ENCODE measurements at regions not wholly inside any gene's neighbourhood (a gene's known extent, or its start where the extent isn't known, plus 50 kb on each side); places are given as distances from the start of the nearest gene placed in this dataset.

DNA sequence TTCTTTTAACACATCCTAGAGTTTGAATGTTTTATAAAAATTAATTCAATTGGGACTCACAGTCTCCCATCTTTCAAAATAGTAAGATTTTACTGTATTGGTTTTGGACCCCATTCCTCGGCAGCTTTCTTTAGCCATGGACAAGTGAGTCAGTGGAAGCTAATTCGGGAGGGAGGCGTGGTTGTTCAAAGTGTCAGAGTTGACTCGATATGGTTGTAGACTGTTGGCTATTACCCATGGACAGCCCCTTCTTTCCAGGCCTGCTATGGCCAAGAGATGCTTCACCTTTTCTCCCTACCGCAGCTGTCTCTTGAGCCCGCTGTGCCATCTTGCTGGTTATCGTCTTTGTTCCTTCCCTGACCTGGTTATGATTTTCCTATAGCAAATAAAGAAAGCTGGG lies 243.0 kb downstream of the CD83 start:
- no peak overlapping the region for H3K9ac ChIP-seq (ENCODE audit: low read length)
- H3K79me2 ChIP-seq (ENCODE audit: low read length): no peaks in the 10 kb centered on the region
- no peak overlapping the region for H2AFZ ChIP-seq (ENCODE audit: low read length)
- H4K20me1 ChIP-seq (ENCODE audit: insufficient read depth, low read length): no peaks in the 10 kb centered on the region
- H3K4me1 ChIP-seq (ENCODE audit: low read length): no peaks in the 10 kb centered on the region
- H3F3A ChIP-seq (ENCODE audit: insufficient read depth, low read length): no peaks in the 10 kb centered on the region
- H3K27me3 ChIP-seq (replicated peaks; ENCODE audit: insufficient read depth, low read length): no peaks in the 10 kb centered on the region
- H3K4me3 ChIP-seq (ENCODE audit: low read length): no peak overlapping the region
- H3K4me2 ChIP-seq (ENCODE audit: low read depth, low read length): no peak overlapping the region
- H3K27ac ChIP-seq (ENCODE audit: low read length): no peak overlapping the region
- no peaks in the 10 kb centered on the region for H3K36me3 ChIP-seq (replicated peaks; ENCODE audit: insufficient read depth, low read length)
- no peaks in the 10 kb centered on the region for H3K9me2 ChIP-seq (replicated peaks; ENCODE audit: insufficient read depth, low read length)
- TF ChIP-seq, protein P1, sequence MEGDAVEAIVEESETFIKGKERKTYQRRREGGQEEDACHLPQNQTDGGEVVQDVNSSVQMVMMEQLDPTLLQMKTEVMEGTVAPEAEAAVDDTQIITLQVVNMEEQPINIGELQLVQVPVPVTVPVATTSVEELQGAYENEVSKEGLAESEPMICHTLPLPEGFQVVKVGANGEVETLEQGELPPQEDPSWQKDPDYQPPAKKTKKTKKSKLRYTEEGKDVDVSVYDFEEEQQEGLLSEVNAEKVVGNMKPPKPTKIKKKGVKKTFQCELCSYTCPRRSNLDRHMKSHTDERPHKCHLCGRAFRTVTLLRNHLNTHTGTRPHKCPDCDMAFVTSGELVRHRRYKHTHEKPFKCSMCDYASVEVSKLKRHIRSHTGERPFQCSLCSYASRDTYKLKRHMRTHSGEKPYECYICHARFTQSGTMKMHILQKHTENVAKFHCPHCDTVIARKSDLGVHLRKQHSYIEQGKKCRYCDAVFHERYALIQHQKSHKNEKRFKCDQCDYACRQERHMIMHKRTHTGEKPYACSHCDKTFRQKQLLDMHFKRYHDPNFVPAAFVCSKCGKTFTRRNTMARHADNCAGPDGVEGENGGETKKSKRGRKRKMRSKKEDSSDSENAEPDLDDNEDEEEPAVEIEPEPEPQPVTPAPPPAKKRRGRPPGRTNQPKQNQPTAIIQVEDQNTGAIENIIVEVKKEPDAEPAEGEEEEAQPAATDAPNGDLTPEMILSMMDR (IDR thresholded peaks at IDR 0.05; ENCODE audit: low read length): no peak
- TF ChIP-seq EZH2 (optimal IDR thresholded peaks at IDR 0.05; ENCODE audit: low read depth, low read length) (no peak), EZH2phosphoT487 (IDR thresholded peaks at IDR 0.05; ENCODE audit: low read length) (no peak)
- H3K9me3 ChIP-seq (replicated peaks; ENCODE audit: insufficient read depth, low read length): no peaks in the 10 kb centered on the region
- no peak for DNase-seq

DNA sequence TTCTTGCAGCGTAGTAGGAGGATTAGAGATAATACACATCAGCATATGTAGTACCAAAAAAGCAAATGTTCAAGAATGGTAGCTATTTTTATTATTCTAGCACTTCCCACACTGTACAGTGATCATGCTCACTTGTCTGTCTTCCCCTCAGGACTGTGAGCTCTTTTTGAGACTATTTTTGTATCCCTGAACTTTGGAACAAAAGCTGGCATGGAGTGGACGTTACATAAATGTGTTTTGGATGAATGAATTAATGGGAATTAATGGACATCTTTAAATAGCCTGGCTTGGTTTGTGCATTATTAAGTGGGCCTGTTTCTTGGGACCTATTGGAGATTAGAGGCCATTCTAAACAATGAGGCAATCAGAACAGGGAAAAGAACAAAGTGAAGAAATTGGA lies 243.7 kb downstream of the CD83 start:
- no peak for DNase-seq
- no peak overlapping the region for H3K9ac ChIP-seq (ENCODE audit: low read length)
- no peaks in the 10 kb centered on the region for H3K27me3 ChIP-seq (replicated peaks; ENCODE audit: insufficient read depth, low read length)
- no peaks in the 10 kb centered on the region for H3K36me3 ChIP-seq (replicated peaks; ENCODE audit: insufficient read depth, low read length)
- H2AFZ ChIP-seq (ENCODE audit: low read length): no peak overlapping the region
- H3F3A ChIP-seq (ENCODE audit: insufficient read depth, low read length): no peaks in the 10 kb centered on the region
- TF ChIP-seq, protein P1 (IDR thresholded peaks at IDR 0.05; ENCODE audit: low read length): no peak
- TF ChIP-seq EZH2 (optimal IDR thresholded peaks at IDR 0.05; ENCODE audit: low read depth, low read length) (no peak), EZH2phosphoT487 (IDR thresholded peaks at IDR 0.05; ENCODE audit: low read length) (no peak)
- no peaks in the 10 kb centered on the region for H4K20me1 ChIP-seq (ENCODE audit: insufficient read depth, low read length)
- no peaks in the 10 kb centered on the region for H3K9me3 ChIP-seq (replicated peaks; ENCODE audit: insufficient read depth, low read length)
- H3K4me3 ChIP-seq (ENCODE audit: low read length): no peak overlapping the region
- no peak overlapping the region for H3K4me2 ChIP-seq (ENCODE audit: low read depth, low read length)
- H3K4me1 ChIP-seq (ENCODE audit: low read length): no peaks in the 10 kb centered on the region
- no peak overlapping the region for H3K27ac ChIP-seq (ENCODE audit: low read length)
- H3K9me2 ChIP-seq (replicated peaks; ENCODE audit: insufficient read depth, low read length): no peaks in the 10 kb centered on the region
- H3K79me2 ChIP-seq (ENCODE audit: low read length): no peaks in the 10 kb centered on the region

DNA sequence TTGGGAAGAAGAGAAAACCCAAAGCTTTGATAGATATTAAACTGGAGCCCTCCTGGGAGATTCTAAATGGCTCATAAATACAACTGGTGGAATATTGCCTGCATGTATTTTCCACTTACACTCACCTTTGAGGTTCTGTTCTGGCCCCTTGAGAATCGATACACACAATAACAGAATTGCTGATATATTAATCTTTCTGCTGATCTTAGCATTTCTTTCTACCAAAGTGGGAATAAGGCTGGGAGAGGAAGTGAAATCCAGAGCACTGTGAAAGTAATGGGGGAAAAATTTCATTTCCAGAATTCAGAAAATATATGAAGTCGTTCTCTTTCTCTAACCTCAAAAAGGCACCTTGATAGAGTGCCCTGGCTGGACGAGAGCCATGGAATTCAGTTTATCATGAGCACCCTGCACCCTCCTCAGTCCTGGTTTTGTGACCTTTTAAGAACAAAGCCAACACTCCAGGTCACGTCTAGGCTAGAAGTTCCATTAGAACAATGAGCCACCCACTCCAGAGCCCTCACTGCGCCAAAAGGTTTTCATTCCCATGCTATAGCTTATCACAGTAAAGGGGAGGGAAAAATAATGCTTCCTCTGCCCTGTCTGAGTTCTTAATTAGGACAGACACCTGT lies 244.5 kb downstream of the CD83 start:
- DNase-seq: no peak
- no peak overlapping the region for H3K4me2 ChIP-seq (ENCODE audit: low read depth, low read length)
- no peaks in the 10 kb centered on the region for H3K9me2 ChIP-seq (replicated peaks; ENCODE audit: insufficient read depth, low read length)
- H3K9me3 ChIP-seq (replicated peaks; ENCODE audit: insufficient read depth, low read length): no peaks in the 10 kb centered on the region
- H3K9ac ChIP-seq (ENCODE audit: low read length): no peak overlapping the region
- no peaks in the 10 kb centered on the region for H3K27me3 ChIP-seq (replicated peaks; ENCODE audit: insufficient read depth, low read length)
- H3K4me3 ChIP-seq (ENCODE audit: low read length): no peak overlapping the region
- no peaks in the 10 kb centered on the region for H3K79me2 ChIP-seq (ENCODE audit: low read length)
- no peaks in the 10 kb centered on the region for H4K20me1 ChIP-seq (ENCODE audit: insufficient read depth, low read length)
- no peaks in the 10 kb centered on the region for H3F3A ChIP-seq (ENCODE audit: insufficient read depth, low read length)
- no peak overlapping the region for H3K27ac ChIP-seq (ENCODE audit: low read length)
- no peaks in the 10 kb centered on the region for H3K4me1 ChIP-seq (ENCODE audit: low read length)
- TF ChIP-seq EZH2 (optimal IDR thresholded peaks at IDR 0.05; ENCODE audit: low read depth, low read length): no peak
- TF ChIP-seq, protein P1 (IDR thresholded peaks at IDR 0.05; ENCODE audit: low read length): no peak
- no peak for TF ChIP-seq EZH2phosphoT487 (IDR thresholded peaks at IDR 0.05; ENCODE audit: low read length)
- H2AFZ ChIP-seq (ENCODE audit: low read length): no peak overlapping the region
- H3K36me3 ChIP-seq (replicated peaks; ENCODE audit: insufficient read depth, low read length): no peaks in the 10 kb centered on the region

Data from MM.1S (cell line).